ENCODE measurements at regions not wholly inside any gene's neighbourhood (a gene's known extent, or its start where the extent isn't known, plus 50 kb on each side); places are given as distances from the start of the nearest gene placed in this dataset.

- Histone ChIP-seq H3K4me2 (ENCODE audit: low read length) (no peak overlapping the region), H3K4me3 (ENCODE audit: low read length) (no peak overlapping the region), H3K9me3 (ENCODE audit: insufficient read depth, low read length) (no peaks in the 10 kb centered on the region), H3K36me3 (replicated peaks; ENCODE audit: low read depth, low read length) (no peaks in the 10 kb centered on the region), H3K4me1 (ENCODE audit: low read length) (no peaks in the 10 kb centered on the region), H3K9ac (ENCODE audit: low read length) (no peak overlapping the region), H2AFZ (ENCODE audit: low read depth, low read length) (no peak overlapping the region), H4K20me1 (ENCODE audit: insufficient read depth, low read length) (no peaks in the 10 kb centered on the region), H3K27me3 (ENCODE audit: low read depth, low read length) (no peaks in the 10 kb centered on the region), H3K27ac (ENCODE audit: low read length) (no peak overlapping the region), H3K79me2 (ENCODE audit: low read length) (no peaks in the 10 kb centered on the region)
- TF ChIP-seq EZH2phosphoT487 (IDR thresholded peaks at IDR 0.05; ENCODE audit: low read depth) = no peak
- no peak for TF ChIP-seq CTCF (IDR thresholded peaks at IDR 0.05; ENCODE audit: low read depth, low read length)
These were observed 189.3 kb upstream of the RFC3 start for GRCh38 chr13:33628662-33629061.

- Histone ChIP-seq H3K27me3 (ENCODE audit: low read depth, low read length) (no peaks in the 10 kb centered on the region), H2AFZ (ENCODE audit: low read depth, low read length) (no peak overlapping the region), H3K36me3 (replicated peaks; ENCODE audit: low read depth, low read length) (no peaks in the 10 kb centered on the region), H3K4me3 (ENCODE audit: low read length) (no peak overlapping the region), H3K4me2 (ENCODE audit: low read length) (no peak overlapping the region), H3K9ac (ENCODE audit: low read length) (no peak overlapping the region), H3K79me2 (ENCODE audit: low read length) (no peaks in the 10 kb centered on the region), H4K20me1 (ENCODE audit: insufficient read depth, low read length) (no peaks in the 10 kb centered on the region), H3K27ac (ENCODE audit: low read length) (no peak overlapping the region), H3K9me3 (ENCODE audit: insufficient read depth, low read length) (no peaks in the 10 kb centered on the region), H3K4me1 (ENCODE audit: low read length) (no peaks in the 10 kb centered on the region)
- TF ChIP-seq CTCF (IDR thresholded peaks at IDR 0.05; ENCODE audit: low read depth, low read length) (no peak), EZH2phosphoT487 (IDR thresholded peaks at IDR 0.05; ENCODE audit: low read depth) (no peak)
These were observed 188.2 kb upstream of the RFC3 start for GRCh38 chr13:33629605-33630360.

GRCh38 chr13:33633701-33634545, 184.0 kb upstream of the RFC3 start:
- H3K79me2 ChIP-seq (ENCODE audit: low read length) = no peaks in the 10 kb centered on the region
- H2AFZ ChIP-seq (ENCODE audit: low read depth, low read length) = no peak overlapping the region
- no peaks in the 10 kb centered on the region for H3K27me3 ChIP-seq (ENCODE audit: low read depth, low read length)
- no peak overlapping the region for H3K27ac ChIP-seq (ENCODE audit: low read length)
- H3K9ac ChIP-seq (ENCODE audit: low read length) = no peak overlapping the region
- no peaks in the 10 kb centered on the region for H3K36me3 ChIP-seq (replicated peaks; ENCODE audit: low read depth, low read length)
- no peak for TF ChIP-seq CTCF (IDR thresholded peaks at IDR 0.05; ENCODE audit: low read depth, low read length)
- TF ChIP-seq EZH2phosphoT487 (IDR thresholded peaks at IDR 0.05; ENCODE audit: low read depth) = no peak
- H3K4me2 ChIP-seq (ENCODE audit: low read length) = no peak overlapping the region
- no peak overlapping the region for H3K4me3 ChIP-seq (ENCODE audit: low read length)
- no peaks in the 10 kb centered on the region for H4K20me1 ChIP-seq (ENCODE audit: insufficient read depth, low read length)
- H3K9me3 ChIP-seq (ENCODE audit: insufficient read depth, low read length) = no peaks in the 10 kb centered on the region
- H3K4me1 ChIP-seq (ENCODE audit: low read length) = no peaks in the 10 kb centered on the region

GRCh38 chr13:33634546-33634982, 183.4 kb upstream of the RFC3 start:
- TF ChIP-seq CTCF (IDR thresholded peaks at IDR 0.05; ENCODE audit: low read depth, low read length) = no peak
- TF ChIP-seq EZH2phosphoT487 (IDR thresholded peaks at IDR 0.05; ENCODE audit: low read depth) = no peak
- H2AFZ ChIP-seq (ENCODE audit: low read depth, low read length) = no peak overlapping the region

More at GRCh38 chr13:33634546-33634982, 183.4 kb upstream of the RFC3 start:
- no peaks in the 10 kb centered on the region for H3K36me3 ChIP-seq (replicated peaks; ENCODE audit: low read depth, low read length)
- no peaks in the 10 kb centered on the region for H3K9me3 ChIP-seq (ENCODE audit: insufficient read depth, low read length)
- H3K79me2 ChIP-seq (ENCODE audit: low read length) = no peaks in the 10 kb centered on the region
- no peak overlapping the region for H3K9ac ChIP-seq (ENCODE audit: low read length)
- H3K27me3 ChIP-seq (ENCODE audit: low read depth, low read length) = no peaks in the 10 kb centered on the region
- H3K4me3 ChIP-seq (ENCODE audit: low read length) = no peak overlapping the region
- H3K4me1 ChIP-seq (ENCODE audit: low read length) = peaks cover 5% of the 10 kb centered on the region
- no peaks in the 10 kb centered on the region for H4K20me1 ChIP-seq (ENCODE audit: insufficient read depth, low read length)
- no peak overlapping the region for H3K27ac ChIP-seq (ENCODE audit: low read length)
- H3K4me2 ChIP-seq (ENCODE audit: low read length) = no peak overlapping the region
